ENCODE measurements at regions not wholly inside any gene's neighbourhood (a gene's known extent, or its start where the extent isn't known, plus 50 kb on each side); places are given as distances from the start of the nearest gene placed in this dataset.

DNA sequence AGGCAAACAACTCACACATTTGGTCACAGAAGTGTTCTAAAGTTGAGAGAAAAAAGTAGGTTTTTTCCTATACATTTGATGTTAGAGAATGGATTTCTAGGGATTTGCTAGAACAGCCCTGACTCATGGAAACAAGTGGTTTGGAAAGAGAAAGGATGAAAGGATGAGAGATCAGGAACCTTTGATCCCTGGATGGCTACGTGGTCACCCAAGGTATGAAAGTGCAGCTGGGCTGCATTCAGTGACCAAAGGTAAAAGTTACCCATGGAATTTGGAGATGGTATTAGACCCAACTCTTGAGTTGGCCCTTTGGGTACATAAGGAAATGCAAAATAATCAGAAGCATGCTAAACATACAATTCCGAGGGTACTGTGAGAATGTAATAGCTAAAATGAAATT, 61.3 kb upstream of the SPIN1 start:
- DNase-seq (ENCODE audit: low read depth, low spot score) = no peak
- H3K27ac ChIP-seq = no peak overlapping the region

DNA sequence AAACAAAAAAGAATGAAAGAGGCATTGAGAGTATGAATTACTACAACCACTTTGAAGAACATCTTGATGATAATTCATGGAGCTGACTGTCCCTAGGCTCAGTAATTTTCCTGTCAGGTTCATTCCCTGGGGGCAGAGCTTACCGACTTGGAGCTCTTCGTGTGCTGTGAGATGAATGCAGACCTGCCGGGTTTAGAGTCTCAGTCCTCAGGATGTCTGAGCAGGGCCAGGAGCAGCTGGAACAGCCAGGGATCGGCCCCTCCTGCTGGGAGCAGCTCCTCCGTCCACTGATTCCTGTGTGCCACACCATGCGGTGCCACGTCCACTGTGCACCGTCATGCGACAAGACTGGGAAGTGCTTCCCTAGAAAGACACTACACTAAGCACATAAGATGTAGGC, 62.2 kb upstream of the SPIN1 start:
- DNase-seq (ENCODE audit: low read depth, low spot score) = no peak
- no peak overlapping the region for H3K27ac ChIP-seq

DNA sequence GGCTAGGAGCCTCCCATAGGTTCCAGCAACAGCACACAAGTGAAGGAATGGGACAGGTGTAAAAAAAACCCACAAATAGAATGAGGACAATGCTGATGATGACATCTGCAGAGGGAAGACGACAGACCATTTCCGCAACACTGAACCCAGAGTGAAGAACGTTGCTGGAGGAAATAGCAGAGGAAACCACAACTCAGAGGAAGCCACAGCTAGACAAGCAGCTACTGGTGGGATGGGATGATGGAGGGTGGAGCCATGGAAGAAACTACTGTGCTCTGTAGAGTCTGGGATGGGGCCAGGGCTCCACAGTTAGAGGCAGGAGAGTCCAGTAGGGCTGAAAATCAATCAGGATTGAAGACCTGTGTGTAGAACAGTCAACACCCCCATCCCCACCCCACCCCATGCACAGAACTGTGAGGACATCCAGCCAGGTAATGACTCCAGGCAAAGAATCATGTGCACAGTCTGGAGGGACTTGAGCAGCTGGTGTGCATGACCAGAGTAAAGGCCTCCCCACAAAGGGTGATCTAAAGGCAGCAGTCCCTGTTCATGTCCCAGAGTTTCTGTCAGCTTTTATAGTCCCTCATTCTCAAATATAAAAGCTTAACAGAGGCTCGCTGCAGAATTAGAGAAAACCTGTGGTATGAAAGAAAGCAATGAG, 65.2 kb upstream of the SPIN1 start:
- no peak for DNase-seq (ENCODE audit: low read depth, low spot score)
- H3K27ac ChIP-seq = no peak overlapping the region

DNA sequence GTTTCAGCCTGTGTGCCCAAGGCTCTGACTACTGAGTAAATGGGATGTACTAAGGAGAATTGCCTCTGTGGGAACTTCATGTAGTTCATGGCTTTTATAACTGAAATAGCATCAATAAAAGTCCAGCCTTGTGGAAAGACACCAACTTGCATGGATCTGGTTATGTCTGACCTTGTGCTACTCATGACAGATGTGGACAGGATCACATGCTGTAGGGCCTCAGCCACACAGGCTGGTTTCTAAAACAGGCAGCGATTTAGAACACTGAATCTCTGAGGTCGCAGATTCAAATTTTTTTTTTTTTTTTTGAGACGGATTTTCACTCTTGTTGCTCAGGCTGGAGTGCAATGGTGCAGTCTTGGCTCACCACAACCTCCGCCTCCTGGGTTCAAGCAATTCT, 66.5 kb upstream of the SPIN1 start:
- no peak overlapping the region for H3K27ac ChIP-seq
- DNase-seq (ENCODE audit: low read depth, low spot score) = no peak

DNA sequence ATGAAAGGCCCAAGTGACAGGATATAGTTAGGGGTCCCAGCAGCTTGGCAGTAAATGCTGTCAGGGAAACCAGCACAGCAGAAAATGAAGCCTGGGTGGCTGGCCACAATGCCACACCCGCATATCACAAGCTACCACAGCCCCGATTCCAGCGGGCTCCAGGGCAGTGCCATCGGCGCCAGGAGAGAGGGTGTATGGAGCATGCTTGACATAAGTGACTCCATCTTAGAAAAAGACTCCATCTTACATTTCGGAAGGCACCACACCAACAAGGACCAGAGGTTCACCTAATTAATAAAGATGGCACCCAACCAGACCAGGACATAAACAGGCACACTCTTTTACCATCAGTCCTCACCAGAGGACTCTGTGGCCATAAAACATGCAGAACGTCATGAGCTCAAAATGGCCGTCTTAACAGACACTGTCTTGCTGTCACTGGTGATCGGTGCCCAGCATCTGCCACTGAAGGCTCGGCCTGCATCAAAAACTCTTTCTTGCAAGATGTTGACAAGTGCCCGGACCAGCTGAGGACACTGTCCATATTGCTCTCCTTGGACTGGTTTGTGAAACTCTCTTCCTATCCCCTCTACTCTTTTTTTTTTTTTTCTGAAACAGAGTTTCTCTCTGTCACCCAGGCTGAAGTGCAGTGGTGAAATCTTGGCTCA, 67.4 kb upstream of the SPIN1 start:
- DNase-seq (ENCODE audit: low read depth, low spot score) = no peak
- H3K27ac ChIP-seq = no peak overlapping the region

DNA sequence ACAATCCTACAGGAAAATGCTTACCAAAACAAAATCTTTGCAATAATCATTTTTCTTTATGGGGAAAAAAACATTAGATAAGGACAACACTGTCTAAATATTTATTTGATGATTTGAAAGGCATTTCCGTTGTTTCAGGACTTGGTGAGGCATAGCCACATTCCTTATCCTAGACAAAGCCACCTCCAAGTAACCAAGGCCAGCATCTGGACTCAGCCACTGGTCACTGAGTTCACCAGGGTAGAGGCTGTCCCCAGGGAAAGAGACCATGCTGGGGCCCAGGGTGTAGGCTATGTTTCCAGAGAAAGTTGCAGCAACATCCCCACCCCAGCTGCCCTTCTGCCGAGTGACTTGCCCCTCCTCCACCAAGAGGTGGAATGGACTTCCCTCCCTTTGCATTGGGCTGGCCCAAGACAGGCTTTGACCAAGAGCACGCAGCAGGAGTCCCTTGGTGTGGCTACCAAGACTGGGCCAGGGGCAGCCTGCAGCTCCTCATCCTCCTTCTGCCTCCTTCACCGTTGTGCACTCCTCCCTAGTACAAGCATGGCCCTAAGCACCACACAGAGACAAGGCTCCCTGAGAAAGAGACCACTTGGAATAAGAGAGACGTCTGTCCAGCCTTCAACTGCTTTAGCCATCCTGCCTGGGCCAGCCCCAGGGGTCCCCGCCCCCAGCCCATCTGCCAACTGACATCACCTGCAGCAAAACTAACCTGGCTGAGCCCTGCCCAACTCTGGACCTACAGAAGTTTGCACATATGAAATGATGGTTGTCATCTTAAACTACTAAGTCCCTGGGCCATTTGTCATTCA, 68.1 kb upstream of the SPIN1 start:
- DNase-seq (ENCODE audit: low read depth, low spot score) = no peak
- H3K27ac ChIP-seq = no peak overlapping the region

DNA sequence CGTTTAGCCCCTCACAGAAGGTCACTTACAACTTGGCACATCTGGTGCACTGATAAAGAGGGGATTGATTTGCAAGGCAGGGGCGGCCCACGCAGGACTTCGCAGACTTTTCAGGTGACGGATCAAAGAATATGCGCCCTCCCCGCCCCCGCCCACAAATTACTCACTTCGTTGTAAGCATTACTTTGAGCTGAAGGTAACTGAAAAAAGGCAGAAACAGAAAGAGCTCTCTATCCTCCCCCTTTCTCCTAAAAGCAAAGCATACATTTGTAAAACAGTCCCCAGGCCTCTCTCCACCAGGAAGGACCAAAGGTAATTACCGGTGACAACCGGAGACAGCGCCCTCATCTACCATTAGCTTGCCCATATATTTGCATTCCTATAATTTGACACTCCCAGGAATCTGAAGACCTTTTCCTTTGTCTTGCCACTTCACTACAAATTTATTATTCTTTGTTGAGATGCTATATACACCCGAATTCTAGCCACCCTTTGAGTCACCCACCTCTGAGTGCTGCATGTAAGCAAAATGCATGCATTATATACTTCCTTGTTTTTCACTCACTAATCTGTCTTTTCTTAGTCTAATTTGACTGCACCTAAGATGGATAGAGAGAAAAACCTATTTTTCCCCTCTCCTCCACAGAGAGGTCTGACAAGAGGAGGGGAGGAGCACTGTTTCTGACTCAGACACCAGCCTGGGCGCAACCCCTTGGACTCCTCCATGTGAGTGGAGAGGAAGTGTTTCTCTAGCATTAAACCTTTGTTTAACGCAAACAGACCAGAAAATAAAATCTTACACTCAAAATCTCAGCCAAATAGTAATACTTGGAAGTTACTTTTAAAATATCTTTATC, 74.7 kb upstream of the SPIN1 start:
- H3K27ac ChIP-seq = no peak overlapping the region
- no peak for DNase-seq (ENCODE audit: low read depth, low spot score)

DNA sequence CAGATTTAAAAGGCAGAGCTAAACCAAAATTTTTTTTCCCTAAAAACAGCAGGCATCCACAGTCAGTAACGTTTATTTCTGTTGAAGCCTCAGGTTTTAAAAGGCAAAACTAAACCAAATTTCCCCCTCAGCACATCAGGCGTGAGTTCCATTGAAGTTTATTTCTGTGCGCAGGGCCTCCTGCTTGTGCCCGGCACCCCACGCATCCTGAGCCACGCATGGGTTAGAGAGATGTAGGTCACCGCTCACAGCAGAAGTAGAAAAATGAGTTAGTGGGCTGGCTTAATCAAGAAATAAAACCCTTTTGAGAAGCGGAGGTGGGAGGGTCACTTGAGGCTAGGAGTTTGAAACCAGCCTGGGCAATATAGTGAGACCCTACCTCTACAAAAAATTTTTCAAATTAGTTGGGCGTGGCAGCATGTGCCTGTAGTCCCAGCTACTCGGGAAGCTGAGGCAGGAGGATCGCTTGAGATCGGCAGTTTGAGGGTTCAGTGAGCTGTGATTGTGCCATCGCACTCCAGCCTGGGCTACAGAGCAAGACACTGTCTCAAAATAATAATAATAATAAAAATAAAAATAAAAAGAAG, 75.6 kb upstream of the SPIN1 start:
- H3K27ac ChIP-seq = no peak overlapping the region
- no peak for DNase-seq (ENCODE audit: low read depth, low spot score)

DNA sequence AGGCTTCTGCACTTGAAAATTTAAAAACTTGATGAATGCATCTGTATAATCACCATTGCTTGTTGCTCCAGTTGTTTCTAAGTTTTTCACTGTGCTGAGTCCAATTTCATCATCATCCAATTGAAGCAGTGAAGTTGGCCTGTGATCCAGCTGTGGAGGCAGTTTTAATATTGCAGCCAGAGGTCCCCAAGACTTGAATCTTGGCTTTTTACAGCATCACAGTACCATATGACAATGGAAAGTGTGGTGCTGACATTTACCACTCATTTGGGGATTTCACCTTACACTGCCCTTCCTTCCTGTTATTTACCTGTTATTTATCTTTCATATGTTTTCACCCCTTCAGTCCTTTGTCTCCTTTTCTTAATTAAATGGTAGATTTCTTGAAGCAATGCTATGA, 76.2 kb upstream of the SPIN1 start:
- no peak for DNase-seq (ENCODE audit: low read depth, low spot score)
- no peak overlapping the region for H3K27ac ChIP-seq

DNA sequence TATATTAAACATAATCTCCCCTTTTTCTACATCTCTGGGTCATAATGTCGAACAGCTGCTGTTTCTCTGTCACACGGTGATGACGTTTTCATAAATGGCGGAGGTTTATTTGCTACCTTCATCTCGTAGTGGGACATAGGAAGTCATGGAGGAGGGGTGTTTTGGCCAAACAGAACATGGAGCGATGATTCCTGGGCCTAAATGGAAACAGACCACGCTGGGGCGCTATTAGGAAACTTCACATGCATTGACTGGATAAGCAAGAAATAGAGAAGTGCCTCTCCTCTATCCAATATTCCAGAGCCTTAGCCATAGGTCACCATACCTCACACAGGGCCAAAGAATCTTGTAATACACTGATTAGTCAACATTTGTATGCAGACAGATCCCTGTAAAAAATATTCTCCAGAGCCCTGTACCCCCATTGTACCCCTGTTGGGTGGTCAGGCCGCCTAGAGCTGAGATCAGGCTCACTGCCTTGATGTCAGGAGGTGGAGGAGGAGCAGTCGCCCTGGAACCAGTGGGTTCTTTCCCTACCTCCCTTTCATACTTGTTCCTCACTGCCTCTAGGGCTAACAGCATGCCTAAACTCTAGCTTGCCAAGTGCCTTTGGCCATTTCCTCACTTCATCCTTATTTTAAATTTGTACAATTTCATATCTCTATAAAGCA, 77.8 kb upstream of the SPIN1 start:
- no peak for DNase-seq (ENCODE audit: low read depth, low spot score)
- H3K27ac ChIP-seq = no peak overlapping the region

DNA sequence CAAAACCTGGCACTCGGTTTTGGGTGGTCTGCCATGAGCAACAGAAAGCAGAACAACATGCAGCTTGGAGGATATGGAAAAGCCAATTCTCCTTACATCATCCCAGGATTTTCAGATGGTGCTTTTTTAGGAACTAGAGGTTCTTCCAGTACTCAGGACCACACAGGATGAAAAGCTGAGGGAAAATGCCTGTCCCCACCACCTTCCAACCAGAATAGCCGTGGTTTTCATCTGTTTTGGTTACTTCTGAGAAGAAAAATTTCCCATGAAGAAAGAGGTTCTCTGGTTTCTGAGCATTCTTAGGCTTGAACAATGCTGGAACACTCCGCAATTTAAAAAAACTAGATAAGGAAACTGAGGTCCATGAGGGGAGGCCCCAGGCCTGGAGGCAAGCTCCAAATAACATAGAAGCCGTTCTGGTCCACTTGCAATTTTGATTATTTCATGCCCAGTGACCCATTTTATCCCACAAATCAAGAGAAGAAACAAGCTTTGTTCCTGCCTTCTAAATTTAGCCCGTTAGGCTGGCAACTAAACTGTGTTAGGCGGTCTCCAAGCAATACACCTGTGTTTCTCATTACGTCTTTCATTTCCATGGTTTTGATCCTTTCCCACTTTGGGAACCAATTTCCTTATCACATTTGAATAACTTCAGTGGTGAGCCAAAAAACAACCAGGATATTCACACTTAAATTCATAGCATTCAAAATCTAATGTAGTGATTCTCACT, 79.2 kb upstream of the SPIN1 start:
- H3K27ac ChIP-seq = no peak overlapping the region
- DNase-seq (ENCODE audit: low read depth, low spot score) = no peak

DNA sequence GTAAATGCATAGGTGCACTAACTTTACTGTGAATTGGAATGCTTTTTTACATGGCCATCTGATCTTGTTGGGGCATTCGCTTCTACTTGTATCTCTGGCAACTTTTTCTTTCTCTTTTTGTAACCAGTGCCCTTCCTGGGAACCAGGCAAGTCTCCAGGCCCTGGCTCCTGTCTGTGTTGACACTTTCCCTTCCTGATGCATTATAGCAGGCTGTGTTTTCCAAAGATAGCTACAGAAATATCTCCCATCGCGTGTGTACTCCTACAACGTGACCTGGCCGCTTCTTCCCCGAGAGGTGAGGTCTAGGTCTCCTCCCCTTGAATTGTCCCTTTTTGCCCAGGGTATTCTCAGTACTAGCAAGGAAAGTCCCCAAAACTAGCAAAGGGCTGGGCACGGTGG, 81.1 kb upstream of the SPIN1 start:
- no peak for DNase-seq (ENCODE audit: low read depth, low spot score)
- H3K27ac ChIP-seq = no peak overlapping the region

DNA sequence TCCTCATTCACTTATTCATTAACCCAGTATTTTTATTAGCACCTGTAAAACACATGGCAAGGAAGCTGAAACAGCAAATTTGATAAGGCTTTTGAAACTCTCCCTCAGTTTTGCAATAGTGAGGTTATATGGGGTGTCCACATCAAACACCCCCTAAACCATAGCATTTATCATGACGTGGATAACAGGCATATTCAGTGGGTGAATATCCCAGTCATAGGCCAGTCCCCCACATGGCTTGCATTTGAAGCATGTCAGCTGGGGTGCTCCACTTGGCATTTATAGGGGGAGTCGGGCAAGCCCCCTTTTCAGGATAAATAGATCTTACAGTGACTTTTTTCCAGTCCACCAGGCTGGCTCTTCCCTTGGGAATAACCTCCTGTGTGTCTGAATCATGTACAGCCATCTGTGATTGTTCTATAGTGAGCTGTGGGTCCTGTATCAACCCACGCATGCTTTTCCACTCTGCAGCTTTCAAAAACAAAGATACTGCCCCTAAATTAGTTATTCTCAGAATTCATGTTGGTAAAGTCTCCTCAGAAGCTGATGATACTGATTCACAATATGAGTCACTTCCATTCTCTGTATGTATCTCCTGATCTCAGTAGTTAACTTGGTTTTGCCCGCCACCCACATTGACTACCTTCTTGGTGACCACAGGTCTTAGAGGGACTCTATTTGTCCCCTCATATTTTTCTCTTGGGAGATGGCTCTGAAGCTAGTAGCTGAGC, 84.4 kb upstream of the SPIN1 start:
- DNase-seq (ENCODE audit: low read depth, low spot score) = no peak

DNA sequence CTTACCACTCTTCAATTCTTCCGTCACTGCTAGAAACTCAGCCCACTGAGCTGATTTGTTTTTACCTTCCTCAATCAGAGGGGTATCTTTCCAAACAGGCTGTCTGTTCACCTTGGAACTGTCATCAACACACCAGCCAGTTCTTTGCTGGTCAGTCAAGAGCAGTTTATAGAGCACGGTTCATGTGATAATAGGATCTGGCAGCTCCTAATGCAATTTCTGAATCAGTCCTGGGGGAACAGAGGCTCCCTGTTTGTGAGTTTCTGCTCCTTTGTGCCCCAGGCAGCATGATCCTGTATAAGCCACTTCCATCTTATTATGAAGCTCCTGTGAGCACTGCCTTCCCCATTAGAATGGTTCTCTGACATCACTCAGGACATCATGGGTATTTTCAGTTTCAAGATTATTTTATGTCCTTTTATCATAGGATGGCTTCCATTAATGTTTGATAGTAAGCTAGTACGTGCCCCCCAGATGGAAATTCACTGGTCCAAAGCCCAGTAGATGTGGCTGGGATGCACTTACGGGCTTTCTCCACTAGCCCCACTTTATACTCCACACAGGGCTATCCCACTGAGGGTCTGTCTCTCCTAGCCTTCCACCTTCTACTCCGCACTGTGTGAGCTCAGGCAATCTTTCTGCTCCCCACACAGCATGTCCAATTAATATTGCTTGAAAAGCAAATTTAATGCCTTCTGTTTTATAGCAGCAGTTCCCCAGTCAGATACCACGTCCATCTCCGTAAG, 85.5 kb upstream of the SPIN1 start:
- no peak overlapping the region for H3K27ac ChIP-seq
- no peak for DNase-seq (ENCODE audit: low read depth, low spot score)

More for the DNA sequence above, 84.4 kb upstream of the SPIN1 start:
- H3K27ac ChIP-seq = no peak overlapping the region

DNA sequence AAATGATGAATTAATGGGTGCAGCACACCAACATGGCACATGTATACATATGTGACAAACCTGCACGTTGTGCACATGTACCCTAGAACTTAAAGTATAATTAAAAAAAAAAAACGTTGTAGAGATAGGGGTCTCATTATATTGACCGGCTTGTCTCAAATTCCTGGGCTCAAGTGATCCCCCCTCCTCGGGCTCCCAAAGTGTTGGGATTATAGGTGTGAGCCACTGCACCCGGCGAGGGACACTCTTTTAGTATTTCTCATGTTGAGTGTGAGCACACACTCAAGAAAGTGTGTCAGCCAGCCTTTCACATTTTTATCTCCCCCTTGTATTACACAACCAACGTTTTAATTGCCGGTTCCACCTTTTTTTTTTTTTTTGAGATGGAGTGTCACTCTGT, 87.7 kb upstream of the SPIN1 start:
- no peak overlapping the region for H3K27ac ChIP-seq
- no peak for DNase-seq (ENCODE audit: low read depth, low spot score)

DNA sequence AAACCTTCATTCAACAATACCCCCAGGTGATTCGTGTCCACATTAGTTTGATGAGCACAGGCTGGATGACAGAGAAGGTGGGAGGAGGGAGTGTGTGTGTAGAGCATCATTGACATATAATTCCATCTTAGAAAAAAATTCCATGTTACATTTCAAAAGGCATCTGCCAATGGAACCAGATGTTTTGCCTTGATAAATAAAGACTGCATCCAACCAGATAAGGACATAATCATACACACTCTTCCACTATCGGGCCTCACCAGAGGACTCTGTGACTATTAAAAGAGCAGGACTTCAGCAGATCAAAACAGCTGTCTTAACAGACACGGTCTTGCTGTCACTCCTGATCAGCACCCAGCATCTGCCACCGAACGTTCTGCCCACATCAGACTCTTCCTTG, 96.4 kb upstream of the SPIN1 start:
- no peak for DNase-seq (ENCODE audit: low read depth, low spot score)
- no peak overlapping the region for H3K27ac ChIP-seq

DNA sequence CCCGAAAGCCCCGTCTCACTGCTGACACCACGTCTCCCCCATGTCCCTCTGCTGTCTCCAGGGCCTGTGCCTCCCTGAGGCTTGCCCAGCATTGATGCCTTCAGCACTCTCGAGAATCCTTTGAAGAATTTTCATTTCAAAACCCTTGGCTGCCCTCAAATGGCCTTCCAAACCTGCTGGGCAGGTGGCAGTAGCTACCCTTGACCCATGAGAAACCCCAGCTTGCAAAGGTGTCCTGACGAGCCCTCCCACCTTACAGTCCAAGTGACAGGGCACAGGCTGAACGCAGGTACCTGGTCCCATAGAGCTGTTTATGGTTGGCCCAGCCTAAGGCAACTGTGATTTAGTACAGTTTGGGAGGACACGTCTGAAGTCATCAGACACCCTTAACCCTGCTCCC, 97.2 kb upstream of the SPIN1 start:
- DNase-seq (ENCODE audit: low read depth, low spot score) = no peak
- no peak overlapping the region for H3K27ac ChIP-seq

DNA sequence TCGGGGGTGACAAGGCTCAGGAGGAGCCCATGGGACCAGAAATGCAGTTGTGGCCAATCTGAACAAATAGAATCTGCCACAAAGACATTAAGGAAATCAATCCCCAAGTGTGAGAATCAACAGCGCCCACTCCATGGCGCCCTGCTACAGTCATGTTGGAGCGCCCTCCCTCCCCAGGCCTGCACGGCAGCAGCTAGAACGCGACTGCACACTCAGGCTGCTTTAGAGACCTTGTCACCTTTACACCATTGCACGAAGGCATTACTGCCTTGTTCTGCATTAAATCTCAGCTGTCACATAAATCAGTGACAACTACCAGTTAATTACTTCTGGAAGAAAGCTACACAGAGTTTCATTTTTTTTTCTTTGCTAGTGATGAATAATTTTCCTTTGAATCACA, 98.7 kb upstream of the SPIN1 start:
- no peak overlapping the region for H3K27ac ChIP-seq
- no peak for DNase-seq (ENCODE audit: low read depth, low spot score)

Data from epithelial cell of prostate (primary cell).